Activated CD8-positive, alpha-beta memory T cell treated with anti-CD3 and anti-CD28 coated beads, Interleukin-2, amount 50 U/mL, for 4 hours (primary cell): ENCODE measurements at regions not wholly inside any gene's neighbourhood (a gene's known extent, or its start where the extent isn't known, plus 50 kb on each side); places are given as distances from the start of the nearest gene placed in this dataset.
"Not testable (repeated sequence)": the region's sequence is repeated elsewhere in the genome, so short reads cannot be mapped to it uniquely, and the experiment has no call there.

Experiments
- DNase-seq: peaks from one replicate; pipeline ENCODE4 v3.0.0-alpha.2; 2020

DNA sequence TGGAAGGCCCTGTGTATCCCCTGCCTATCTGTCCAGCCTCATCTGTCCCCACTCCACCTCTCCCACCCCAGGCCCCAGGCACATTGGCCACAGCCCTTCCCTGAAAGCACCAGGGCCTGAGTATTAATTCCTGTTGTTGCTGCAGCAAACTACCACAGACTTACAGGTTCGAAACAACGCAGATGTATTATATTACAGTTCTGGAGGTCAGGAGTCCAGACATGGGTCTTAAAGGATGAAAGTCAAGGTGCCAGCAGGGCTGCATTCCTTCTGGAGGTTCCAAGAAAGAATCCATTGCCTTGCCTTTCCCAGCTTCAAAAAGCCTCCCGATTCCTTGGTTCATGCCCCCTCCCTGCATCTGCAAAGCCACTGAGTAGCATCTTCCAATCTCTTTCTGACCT is 78.7 kb upstream of the LAPTM4A start:
- DNase-seq, result no peak

DNA sequence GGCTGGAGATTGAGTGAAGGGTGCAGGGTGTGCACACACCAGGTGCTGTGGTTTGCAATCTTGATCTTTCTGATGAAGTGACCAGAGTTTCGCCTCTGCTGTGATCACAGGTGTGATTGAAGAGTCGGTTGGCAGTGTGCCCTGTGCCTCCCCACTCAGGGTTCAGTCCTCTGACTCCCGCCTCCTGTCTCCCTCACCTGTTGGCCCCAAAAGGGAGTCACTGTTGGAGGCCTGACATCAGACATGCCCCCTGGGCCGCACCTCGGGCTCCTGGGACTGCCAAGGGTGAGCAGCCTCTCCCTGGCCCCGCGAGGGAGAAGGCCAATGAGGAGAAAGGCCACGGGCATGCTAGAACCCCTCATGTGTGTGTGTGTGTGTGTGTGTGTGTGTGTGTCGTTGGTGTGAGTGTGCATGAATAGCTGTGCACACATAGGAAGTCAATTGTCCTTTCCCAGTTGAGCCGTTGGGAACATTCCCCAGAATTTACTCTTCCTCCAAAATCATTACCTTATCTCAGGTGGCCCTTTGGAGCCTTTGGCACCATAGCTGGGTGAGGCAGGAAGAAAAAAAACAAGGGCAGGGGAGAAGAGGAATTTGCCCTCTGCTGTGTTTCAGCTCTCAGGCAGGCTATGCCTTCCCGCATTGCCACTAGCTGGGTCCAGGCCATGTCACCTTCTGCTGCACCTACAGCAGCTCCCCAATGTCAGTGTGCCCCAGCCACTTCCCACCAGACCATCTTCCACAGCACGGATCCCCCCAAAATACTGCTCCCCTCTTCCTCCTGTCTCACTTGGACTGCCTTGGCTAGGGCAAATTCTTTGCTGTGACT is 78.1 kb upstream of the LAPTM4A start:
- no peak for DNase-seq

DNA sequence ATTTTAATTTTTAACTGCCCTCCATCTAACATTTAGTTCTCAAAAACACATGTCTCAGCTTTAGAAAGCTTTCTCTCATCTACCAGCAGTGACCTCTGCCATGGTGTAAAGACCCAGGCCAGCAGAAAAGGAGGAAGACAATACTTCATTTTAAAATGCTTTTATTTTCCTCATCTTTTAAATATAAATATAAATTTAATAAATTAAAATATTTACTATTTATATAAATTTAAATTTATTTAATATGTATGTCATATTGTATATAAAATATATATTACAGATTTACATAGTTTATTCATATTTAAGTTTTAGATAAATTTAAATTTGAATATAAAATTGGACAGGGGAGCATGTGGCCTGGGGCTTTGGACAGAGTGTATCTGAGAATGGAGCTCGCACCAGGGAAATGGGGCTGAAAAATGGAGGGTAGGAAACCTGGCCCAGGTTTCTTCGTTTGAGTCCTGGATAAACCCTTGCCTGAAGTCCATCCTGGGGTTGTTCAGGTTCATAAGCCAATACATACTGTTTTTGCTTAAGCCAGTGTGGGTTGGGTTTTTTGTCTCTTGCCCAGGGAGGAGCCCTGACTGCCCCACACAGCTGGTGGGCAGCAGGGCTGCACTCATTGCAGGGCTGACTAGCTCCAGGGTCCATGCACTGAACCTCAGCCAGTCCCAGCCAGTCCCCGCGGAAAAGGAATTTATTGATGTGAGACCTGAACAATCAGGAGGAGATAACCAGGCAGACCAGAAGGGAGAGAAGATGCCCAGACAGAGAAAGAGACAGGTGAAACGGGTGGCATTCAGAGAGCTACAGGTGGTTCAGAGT is 77.3 kb upstream of the LAPTM4A start:
- no peak for DNase-seq

DNA sequence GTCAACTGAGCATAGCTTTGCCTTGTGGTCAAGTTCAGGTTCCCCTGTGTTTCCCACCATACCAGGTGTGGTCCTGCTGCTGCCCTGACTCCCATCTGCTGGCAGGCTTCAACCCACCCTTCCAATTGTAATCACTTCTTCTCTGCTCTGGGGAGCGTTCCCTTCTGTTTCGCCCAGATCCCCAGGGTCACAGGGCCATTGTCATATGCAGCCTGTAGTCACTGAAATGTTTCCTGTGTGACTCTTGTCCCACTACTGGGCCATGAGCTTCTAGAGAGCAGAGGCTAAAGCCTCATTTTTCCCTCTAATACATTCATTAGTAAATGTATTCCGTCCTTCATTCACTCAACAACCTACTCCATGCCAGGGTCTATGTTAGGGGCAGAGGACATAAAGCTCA is 75.0 kb upstream of the LAPTM4A start:
- DNase-seq, result no peak

DNA sequence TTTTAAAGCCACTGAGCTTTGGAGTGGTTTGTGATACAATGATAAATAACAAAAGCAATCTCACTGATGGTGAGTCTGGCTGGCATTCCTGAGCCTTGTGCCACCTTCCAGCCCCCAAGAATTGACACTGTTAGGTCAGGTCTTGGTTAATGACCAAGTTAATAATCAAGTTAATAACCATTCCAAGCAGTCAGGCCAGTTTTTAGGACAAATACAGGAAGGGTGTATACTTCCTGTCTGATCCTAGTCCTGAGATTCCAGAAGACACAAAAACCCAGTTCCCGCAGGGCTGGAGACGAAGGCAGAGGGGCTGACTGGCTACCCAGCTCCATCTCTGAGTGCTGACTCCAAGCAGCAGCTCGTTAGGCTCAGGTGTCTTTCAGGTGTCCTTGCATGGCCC is 74.6 kb upstream of the LAPTM4A start:
- DNase-seq, result no peak

DNA sequence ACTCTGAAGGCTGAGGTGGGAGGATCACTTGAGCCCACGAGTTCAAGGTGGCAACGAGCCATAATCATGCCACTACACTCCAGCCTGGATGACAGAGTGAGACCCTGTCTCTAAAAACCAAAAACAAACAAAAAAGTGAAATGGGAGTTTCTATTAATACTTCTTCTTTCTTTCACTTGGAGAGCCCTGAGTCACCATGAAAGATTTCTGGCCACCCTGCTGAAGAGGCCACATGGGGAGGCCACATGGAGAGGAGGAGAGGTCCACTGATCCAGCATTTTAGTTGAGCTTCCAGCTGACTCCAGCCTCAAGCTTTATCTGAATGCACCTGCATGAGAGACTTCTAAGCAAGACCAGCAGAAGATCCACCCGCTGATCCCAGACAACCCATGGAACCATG is 74.2 kb upstream of the LAPTM4A start:
- no peak for DNase-seq

DNA sequence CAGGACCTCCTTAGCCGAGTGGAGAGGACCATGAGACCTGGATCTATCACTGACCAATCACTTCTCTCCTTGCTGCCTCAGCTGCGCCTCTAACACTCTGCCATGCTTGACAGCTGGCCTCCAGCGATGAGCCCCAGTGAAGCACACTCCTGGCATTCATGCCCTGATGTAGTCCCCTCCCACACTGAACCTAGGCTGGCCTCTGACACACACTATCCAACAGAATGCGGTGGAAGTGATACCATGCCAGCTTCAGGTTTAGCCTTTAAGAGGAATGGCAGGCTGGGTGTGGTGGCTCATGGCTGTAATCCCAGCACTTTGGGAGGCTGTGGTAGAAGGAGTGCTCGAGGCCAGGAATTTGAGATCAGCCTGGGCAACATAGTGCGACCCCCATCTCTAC is 73.7 kb upstream of the LAPTM4A start:
- no peak for DNase-seq

DNA sequence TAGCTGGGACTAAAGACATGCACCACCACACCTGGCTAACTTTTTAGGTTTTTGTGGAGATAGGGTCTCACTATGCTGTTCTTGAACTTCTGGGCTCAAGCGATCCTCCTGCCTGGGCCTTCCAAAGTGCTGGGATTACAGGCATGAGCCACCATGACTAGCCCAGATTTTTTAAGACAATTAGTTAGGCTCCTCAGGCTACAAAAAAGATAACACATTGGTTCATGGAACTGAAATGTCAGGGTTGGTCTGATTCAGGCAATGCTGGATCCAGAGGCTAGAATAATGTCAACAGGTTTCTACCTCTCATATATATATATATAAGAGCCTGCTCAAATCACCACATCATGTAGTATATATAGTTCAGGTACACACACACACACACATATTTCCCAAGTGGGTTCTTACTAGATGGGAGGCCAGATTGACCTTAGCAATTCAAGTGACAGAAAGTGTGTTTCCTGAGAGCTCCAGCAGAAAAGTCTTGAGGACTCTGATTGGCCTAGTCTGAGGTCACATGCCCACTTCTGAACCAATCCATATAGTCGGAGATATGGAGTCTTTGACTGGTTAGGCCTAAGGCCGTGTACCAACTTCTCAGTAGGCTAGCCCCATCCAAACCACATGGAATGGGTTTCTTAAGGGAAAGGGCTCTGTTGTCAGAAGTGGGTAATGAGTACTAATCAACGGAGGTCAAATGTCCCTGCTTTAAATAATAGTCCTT is 72.6 kb upstream of the LAPTM4A start:
- no peak for DNase-seq

DNA sequence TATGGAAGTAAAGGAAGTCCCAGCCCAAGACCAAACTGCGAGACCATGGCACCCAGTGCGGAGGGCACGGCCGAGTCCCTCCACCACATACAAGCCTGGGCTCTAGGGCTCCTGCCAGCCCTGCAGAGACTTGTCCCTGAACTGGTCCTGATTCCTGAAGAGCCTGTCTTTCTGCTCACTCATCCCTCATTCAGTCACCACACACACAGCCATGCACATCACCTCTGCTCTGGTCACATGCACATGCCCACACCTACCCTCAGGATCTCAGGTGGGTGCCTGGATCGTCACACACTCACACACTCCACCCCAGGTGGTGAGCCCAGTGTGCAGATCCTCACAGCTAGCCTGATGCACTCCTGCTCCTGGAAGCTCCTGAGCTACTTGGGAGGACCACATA is 71.4 kb upstream of the LAPTM4A start:
- no peak for DNase-seq

DNA sequence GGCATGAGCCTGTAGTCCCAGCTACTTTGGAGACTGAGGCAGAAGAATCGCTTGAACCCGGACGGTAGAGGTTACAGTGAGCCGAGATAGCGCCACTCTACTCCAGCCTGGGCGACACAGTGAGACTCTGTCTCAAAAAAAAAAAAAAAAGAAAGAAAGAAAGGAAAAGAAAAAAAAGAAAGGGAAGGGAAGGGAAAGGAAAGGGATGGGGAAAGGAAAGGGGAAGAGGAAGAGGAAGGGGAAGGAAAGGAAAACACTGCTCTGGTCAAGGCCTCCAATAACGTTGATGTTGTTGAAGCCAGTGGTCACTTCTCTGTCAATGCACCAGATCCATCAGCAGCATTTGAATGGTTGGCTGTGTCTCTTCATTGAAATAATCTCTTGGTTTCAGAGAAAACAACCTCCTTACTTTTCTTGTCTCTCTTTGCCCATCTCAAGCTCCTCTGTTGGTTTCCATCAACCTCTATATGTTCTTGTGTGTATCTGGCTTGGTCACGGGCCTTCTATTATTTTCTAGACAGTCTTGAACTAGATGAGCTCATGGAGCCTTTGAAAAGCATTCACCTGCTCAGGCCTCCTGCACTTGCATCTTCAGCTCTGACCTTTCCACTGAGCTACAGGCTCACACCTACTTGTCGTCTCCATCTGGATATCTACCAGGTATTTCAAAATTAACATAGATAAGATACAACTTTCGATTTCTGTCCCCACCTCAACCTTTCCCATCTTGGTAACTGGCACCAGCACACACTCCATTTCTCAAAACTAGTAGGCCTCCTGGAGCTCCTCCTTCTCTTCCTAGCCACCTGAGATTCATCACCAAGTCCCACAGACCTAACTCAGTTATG is 69.4 kb upstream of the LAPTM4A start:
- no peak for DNase-seq

DNA sequence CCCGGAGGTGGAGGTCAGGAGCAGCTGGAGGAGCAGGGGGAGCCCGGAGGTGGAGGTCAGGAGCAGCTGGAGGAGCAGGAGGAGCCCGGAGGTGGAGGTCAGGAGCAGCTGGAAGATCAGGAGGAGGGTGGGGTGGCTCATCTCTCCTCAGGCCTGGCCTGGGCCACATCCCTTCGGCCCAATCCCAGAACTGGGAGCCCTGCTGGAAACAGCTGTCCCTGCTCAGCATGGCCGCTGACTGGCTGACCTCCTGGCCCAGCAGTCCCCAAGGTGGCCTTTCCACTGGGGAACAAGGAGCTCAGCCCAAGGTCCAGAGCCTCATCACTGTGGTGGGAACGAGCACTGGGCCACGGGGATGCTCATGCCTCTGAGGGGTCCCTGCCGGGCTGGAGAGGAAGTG is 66.6 kb upstream of the LAPTM4A start:
- DNase-seq, result no peak

DNA sequence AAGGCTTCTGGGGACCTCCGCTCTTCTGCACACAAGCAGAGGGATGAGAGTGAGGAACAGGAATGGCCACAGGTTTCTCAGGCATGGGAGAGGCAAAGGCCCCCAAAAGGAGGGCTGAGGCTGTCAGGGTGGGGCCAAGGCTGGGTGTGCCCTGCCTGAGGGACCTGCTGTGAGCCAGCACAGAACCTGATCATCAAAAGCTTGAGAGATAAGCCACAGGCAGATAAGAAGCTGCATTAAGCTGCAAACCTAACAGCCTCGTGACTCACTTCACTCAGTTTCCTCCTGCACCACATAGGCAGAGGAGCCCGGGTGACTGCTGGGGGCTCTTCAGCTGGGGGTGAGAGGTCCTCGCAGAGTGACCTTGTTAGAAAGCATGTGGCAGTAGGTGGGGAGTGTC is 64.5 kb upstream of the LAPTM4A start:
- no peak for DNase-seq

DNA sequence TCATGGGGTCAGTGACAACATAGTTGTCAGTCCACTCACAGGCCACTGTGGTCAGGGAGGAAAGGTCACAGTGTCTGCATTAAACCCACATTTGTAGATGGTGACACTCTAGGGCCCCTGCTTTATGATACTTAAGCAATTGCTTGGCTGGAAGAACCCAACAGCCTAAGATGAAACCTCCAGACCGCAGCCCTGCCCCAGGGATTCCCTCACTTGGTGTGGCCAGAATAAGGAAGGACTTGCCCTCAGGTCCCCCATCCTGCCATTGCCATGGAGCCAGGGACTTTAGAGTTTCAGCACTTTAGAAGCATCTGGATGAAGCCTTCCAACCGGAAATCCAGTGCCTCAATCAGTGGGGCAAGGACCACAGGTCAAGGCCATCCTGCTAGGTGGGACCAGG is 63.9 kb upstream of the LAPTM4A start:
- no peak for DNase-seq

DNA sequence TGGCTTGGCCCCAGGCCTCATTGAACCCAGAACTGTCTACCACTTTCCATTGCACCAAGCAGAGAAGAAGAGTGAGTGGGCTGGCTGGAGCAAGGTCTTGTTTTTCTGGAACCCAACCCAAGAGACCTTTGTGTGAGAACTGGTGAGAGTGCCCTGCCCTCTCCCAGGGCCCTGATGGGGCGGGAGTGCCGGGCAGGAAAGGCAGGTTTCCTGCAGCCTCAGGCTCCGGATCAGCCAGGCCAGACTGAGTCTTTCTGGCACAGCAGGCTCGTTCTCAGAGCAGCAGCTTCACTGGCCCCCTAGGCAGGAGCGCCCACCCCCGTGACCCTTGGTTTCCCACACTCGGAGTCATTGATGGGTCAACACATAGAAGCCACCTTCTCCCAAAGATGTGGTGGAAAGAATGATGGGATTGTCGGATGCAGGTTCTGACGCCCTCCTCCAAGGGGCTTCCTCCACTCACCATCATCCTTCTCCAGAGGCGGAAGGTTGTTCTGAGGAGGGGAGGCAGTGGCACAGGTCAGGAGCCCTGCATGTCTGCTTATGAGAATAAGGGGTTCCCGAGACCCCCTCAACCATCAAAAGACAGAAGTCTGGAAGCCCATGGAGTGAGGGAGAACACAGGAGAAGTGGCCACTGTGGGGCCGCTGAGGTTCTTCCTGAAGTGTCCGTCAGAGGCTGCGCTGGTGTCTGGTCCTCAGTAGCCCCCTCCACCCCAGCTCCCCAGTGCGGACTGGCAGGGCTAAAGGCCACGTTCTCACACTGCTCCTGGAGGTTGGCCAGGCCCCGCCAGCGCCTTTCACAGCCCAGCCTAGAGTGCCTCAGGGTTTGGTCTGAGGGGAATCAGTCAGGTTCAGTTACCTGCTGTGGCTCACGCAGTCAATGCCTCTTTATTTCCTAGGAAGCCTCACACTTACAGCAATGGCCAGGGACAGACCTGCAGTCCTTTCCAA is 62.8 kb upstream of the LAPTM4A start:
- no peak for DNase-seq

DNA sequence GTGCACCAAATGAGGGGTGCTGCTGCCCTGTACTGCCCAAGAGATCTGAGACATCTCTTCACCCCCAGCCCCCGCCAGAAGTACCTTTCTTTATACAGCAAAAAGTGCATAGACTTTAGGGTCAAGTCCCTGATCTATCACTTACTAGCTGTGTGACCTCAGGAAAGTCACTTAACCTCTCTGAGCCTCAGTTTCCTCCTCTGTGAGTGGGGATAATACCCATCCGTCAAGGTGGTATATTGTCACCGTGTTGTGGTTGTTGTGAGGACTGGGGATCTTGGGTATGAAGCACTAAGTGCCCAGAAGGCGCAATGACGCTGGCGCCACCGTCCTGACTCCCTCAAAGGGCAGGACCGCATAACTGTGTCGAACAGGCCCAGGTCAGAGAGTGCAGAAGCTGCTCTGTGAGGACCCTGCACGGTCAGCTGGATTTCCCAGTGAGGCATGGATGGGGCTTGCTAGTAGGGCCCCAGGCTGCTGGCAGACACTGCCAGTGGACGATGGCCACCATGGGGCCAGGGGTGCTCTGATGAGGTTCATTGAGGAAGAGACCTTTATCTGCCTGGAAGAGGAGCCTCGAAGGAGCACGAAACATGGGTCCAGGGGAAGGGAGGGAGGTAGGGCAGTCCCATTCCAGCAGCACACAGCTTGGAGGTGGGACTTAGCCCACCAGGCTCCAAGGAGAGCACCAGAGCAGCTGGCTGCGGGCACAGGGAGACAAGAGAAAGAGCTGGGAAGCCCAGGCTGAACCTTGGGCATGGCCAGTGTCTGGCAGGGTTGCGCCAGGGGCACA is 61.8 kb upstream of the LAPTM4A start:
- DNase-seq, result no peak

DNA sequence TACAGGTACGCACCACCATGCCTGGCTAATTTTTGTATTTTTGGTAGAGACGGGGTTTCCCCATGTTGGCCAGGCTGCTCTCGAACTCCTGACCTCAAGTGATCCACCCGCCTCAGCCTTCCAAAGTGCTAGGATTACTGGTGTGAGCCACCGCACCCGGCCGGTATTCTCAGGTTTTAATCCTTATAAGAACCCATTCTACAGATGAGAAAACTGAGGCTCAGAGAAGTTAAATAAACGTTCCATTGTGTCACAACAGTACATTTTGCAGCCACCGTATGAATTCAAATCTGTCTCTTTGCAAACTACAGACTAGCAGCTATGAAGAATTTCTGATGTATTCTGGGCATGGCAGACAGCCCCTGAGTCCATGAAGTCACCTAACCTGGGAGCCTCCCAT is 60.9 kb upstream of the LAPTM4A start:
- not testable (repeated sequence) for DNase-seq

DNA sequence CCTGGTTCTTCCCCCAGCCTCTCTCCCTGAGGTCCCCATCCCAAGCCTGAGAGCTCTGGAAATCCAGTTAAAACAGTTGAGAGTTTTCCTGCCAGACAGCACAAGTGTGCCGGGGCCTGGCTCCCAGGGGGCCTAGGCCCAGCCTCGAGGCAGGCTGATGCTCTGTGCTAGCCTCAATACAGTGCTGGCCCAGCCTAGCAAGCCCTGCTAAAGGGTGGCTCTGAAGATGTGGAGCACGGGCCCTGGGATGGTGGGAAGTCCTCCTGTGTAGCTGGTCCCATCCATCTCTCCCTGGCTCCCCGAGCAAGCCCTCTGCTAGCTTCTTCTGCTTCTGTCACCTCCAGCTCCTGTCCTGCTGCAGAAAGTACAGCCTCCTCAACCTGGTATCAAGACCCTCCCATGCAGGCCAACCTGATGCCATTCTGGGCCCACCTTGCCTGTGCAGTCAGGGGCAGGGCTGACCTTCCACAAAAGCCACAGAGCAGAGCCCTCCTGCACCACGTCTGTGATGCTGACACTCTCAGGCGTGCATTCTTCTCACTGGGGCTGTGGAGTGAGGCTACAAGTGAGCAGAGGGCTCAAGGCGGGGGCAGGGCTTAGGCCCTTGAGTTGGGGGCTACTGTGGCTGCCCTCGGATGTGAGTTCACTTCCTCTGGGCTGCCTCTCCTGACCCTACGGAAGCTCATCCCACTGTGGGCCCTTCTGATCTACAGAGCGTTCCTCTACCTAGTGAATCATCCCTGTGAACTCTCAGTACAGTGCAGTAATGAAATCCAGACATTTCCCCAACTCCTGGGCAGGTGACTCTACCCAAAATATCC is 60.1 kb upstream of the LAPTM4A start:
- DNase-seq, result no peak

DNA sequence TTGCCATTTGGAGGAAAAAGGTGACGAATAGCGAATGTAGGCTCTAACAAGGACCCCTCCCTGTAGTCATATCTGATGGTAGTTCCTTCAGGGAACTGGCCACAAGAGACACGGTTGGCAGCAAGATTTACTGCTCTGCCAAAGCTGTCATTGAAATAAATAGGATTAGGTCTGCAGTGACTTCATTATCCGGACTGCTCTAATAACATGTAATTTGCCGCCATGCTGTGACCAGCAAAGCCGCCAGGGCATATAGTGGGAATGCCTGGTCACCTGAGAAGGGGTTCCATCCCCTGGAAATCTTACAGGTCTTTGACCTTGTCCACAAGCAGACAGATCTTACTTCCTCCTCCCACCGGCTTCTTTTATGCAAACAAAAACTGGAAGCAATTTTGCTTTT is 59.4 kb upstream of the LAPTM4A start:
- DNase-seq, result no peak

DNA sequence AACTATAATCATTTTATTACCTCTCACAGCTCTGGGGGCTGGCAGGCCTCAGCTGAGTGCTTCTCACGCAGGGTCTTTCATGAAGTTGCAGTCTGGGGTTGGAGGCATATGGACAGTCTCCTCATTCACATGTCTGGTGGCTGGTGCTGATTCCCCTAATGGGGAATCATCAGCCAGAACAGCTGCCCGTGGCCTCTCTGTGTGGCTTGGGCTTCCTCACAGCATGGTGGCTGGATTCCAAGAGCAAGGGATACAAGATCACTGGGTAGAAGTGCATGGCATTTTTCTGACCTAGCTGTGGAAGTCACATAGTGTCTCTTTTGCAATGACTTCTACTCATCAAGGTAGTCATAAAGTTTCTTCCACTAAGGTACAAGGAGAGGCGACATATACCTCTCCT is 59.0 kb upstream of the LAPTM4A start:
- no peak for DNase-seq
